Esophagus muscularis mucosa (tissue), 4 donors: ENCODE measurements at regions not wholly inside any gene's neighbourhood (a gene's known extent, or its start where the extent isn't known, plus 50 kb on each side); places are given as distances from the start of the nearest gene placed in this dataset.
"Not testable (repeated sequence)": the region's sequence is repeated elsewhere in the genome, so short reads cannot be mapped to it uniquely, and the experiment has no call there.

Experiments
- DNase-seq: peaks from one replicate; pipeline ENCODE4 v3.0.0-alpha.2; 2017; ENCODE audit errors: extremely low spot score
- H3K27ac ChIP-seq, 4 donors: fragments of 200-600 bp; sonication (generic); replicated peaks in 1 of 4; 1 replicate in 3 of 4; 2 replicates in 1 of 4; pipeline ENCODE4 v1.5.1; 2016 to 2019; ENCODE audit warnings: mild to moderate bottlenecking in 1 of 4
- H3K27me3 ChIP-seq, 4 donors: fragments of 200-600 bp; sonication (generic); one replicate each; pipeline versions ENCODE4 v1.5.1 to v1.6.0; 2016 to 2019
- H3K36me3 ChIP-seq, 4 donors: fragments of 200-600 bp; sonication (generic); one replicate each; pipeline ENCODE4 v1.5.1; 2016 to 2019
- H3K4me1 ChIP-seq, 4 donors: fragments of 200-600 bp; sonication (generic); one replicate each; pipeline ENCODE4 v1.5.1; 2016 to 2019
- H3K4me3 ChIP-seq, 4 donors: fragments of 200-600 bp; sonication (generic); 1 replicate in 2 of 4; 2 replicates in 2 of 4; pipeline ENCODE4 v1.5.1; 2016 to 2019; ENCODE audit warnings: mild to moderate bottlenecking in 4 of 4, moderate library complexity in 1 of 4
- H3K9me3 ChIP-seq, 4 donors: fragments of 200-600 bp; sonication (generic); 1 replicate in 3 of 4; 2 replicates in 1 of 4; pipeline ENCODE4 v1.5.1; 2016 to 2019
- EP300 ChIP-seq: sonication (generic); formaldehyde crosslinking; IDR thresholded peaks from one replicate; pipeline ENCODE4 v1.6.1; 2017; ENCODE audit warnings: antibody characterized with exemption
- POLR2A ChIP-seq: fragments of 450-650 bp; IDR thresholded peaks from one replicate; pipeline ENCODE4 v1.6.1; 2017; ENCODE audit warnings: antibody characterized with exemption, moderate library complexity, mild to moderate bottlenecking, low read depth
- POLR2AphosphoS5 ChIP-seq, 2 donors: sonication (generic); formaldehyde crosslinking; IDR thresholded peaks; one replicate each; pipeline ENCODE4 v1.6.1; 2017; ENCODE audit warnings: antibody characterized with exemption in 2 of 2
- WGBS: methylation state at CpG from one replicate; pipeline ENCODE4 v1.1.5; 2018; 5-methylcytosine and 5-hydroxymethylcytosine counted together
- intact Hi-C: fragments of 100-400 bp; cut with DNase I; formaldehyde crosslinking; loops from one replicate; pipeline ENCODE4 v1.15.1; 2023
- TF ChIP-seq, protein P1 (sequence below), 3 experiments: fragments of 200-600 bp in 2 of 3; fragments of 450-650 bp in 1 of 3; sonication (generic) in 2 of 3; IDR thresholded peaks; one replicate each; pipeline ENCODE4 v1.5.1; 2017 to 2019; ENCODE audit warnings: antibody characterized with exemption in 3 of 3, mild to moderate bottlenecking in 2 of 3, moderate library complexity in 1 of 3

DNA sequence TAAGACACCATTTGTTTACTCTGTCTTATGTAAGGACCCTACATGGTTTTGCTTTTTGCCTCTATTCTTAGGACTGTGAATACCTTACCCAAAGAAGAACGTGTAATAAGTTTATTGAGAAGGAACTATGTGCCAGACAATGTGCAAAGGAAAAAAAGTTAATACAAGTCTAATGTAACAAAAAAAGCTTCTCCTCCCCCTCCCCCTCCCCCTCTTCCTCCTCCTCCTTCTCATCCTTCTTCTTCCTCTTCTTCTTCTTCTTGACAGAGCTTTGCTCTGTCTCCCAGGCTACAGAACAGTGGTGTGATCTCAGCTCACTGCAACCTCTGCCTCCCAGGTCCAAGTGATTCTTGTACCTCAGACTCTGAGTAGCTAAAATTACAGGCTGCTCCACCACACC is 50.9 kb upstream of the MITF start:
- 41% methylated on average over 1 of the region's 1 CpG for WGBS
- Histone ChIP-seq H3K4me1 (peaks cover 0 to 23% (median 13%) of the 10 kb centered on the region in 4 donors), H3K36me3 (no peaks in the 10 kb centered on the region), H3K27ac (no peak overlapping the region), H3K27me3 (no peaks in the 10 kb centered on the region), H3K9me3 (no peaks in the 10 kb centered on the region), H3K4me3 (no peak overlapping the region)
- intact Hi-C loops = loop anchor here (2.0 kb wide), 1 partner anchor 258 kb away; no protein-coding TSS in a partner anchor
- no peak for TF ChIP-seq EP300
- no peak for TF ChIP-seq POLR2AphosphoS5 (IDR thresholded peaks at IDR 0.05)
- TF ChIP-seq POLR2A = no peak
- DNase-seq = no peak

DNA sequence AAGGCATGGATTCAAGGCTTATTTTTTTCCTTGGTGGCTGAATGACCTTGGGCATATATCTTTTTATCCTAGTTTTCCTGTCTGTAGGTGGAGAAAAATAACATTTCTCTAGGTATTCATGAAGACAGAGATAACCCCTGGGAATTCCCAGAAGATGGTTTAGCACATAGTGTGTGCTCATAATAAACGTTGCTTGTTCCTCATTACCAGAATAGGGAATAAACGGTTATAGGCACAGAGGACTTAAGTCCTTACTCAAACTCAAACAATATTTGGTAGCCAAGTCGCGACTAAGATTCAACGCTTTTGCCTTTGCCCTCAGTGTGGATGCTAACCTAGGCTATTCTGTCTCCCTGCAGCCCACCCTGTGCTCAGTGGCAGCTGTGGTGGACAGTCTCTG is 51.6 kb upstream of the MITF start:
- Histone ChIP-seq H3K9me3 (no peaks in the 10 kb centered on the region), H3K36me3 (no peaks in the 10 kb centered on the region), H3K4me1 (peaks cover 0 to 31% (median 20%) of the 10 kb centered on the region in 4 donors), H3K27ac (peak overlapping the region in 1 of 4 donors; percentile 6), H3K27me3 (no peaks in the 10 kb centered on the region), H3K4me3 (no peak overlapping the region)
- DNase-seq = no peak
- TF ChIP-seq POLR2AphosphoS5 (IDR thresholded peaks at IDR 0.05) (no peak), EP300 (no peak), POLR2A (no peak)
- TF ChIP-seq, protein P1, sequence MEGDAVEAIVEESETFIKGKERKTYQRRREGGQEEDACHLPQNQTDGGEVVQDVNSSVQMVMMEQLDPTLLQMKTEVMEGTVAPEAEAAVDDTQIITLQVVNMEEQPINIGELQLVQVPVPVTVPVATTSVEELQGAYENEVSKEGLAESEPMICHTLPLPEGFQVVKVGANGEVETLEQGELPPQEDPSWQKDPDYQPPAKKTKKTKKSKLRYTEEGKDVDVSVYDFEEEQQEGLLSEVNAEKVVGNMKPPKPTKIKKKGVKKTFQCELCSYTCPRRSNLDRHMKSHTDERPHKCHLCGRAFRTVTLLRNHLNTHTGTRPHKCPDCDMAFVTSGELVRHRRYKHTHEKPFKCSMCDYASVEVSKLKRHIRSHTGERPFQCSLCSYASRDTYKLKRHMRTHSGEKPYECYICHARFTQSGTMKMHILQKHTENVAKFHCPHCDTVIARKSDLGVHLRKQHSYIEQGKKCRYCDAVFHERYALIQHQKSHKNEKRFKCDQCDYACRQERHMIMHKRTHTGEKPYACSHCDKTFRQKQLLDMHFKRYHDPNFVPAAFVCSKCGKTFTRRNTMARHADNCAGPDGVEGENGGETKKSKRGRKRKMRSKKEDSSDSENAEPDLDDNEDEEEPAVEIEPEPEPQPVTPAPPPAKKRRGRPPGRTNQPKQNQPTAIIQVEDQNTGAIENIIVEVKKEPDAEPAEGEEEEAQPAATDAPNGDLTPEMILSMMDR (IDR thresholded peaks at IDR 0.05) = no peak
- 96% methylated on average over 5 of the region's 5 CpGs for WGBS
- intact Hi-C loops = loop anchor here (2.0 kb wide), 1 partner anchor 259 kb away; no protein-coding TSS in a partner anchor

DNA sequence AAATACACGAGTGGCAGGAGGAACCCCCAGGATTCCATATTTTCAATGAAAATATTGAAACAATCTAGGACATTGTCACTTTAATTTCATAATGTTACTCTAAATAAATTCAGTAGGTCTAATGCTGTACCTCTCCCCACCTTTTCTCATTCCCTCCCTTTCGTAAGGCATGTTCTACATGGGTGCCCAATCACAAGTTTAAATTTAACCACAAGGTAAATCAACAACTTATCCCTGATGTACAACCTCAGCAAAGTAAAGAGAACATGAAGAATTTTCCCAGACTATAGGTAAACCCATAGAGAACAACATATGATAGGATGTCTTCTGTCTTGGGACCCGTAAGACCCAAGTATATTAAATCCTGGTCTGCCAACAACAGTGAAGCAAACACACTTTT is 53.2 kb upstream of the MITF start:
- Histone ChIP-seq H3K4me1 (peaks cover 0 to 27% (median 19%) of the 10 kb centered on the region in 4 donors), H3K27ac (peak overlapping the region in 1 of 4 donors; percentile 22), H3K9me3 (no peaks in the 10 kb centered on the region), H3K36me3 (no peaks in the 10 kb centered on the region), H3K4me3 (no peak overlapping the region), H3K27me3 (no peaks in the 10 kb centered on the region)
- no peak for TF ChIP-seq EP300
- TF ChIP-seq, protein P1 (IDR thresholded peaks at IDR 0.05) = no peak
- no peak for TF ChIP-seq POLR2A
- TF ChIP-seq POLR2AphosphoS5 (IDR thresholded peaks at IDR 0.05) = no peak
- intact Hi-C loops = no loop called here
- WGBS = 92% methylated on average over 3 of the region's 3 CpGs
- no peak for DNase-seq

DNA sequence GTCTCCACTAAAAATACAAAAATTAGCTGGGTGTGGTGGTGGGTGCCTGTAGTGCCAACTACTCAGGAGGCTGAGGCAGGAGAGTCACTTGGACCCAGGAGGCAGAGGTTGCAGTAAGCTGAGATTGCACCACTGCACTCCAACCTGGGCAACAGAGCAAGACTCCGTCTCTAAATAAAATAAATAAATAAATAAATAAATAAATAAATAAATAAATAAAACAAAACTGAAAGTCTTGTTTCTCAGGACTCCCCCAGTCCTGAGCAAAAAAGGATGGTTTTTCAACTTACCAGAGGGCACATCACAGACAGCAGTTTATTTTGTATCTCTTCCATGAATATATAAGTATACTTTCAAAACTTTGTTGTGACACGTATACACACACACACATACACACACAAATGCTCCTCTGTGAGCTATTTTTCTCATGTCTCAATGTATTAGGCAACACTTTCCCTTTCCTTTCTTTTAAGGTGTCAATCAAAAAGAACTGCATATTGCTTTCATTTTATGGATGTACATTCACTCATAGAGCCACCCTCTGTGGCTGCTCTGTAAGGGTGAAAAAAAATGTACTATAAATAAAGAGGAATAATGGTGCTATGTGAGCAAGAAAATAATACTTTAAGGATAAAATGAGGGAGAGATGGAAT is 54.8 kb upstream of the MITF start:
- intact Hi-C loops = no loop called here

DNA sequence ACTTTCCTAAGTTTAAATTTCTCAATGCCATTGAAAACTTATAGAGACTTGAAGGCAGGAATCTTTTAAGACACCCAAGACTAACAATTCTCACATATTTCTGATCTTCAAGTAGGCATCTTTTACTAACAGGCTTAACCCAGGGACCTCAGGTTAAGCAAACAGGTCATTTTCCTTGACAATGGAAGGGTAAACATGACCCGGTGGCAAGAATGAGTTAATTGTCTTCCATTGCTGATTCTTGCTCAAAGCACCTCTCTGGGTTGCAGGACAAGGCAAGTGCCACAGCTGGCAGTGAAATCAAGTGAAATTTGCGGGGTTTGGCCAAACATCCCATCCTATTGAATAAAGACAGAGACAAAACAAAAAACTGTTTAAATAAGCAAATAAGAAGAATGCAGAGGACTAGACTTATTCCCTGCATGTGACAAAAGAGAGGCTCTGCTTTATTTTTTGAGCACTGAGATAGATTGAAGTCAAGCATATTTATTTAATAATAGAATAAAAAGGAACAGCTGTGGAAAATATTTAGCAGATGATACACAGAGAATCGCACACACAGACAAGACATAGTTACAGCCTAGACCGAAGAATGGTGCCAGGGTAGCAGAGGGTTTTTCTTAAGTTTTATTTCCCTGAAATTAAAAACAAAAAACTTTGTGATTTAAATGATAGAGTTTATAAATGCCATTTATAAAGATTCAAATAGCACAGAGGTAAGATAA is 56.0 kb upstream of the MITF start:
- 22% methylated on average over 4 of the region's 4 CpGs for WGBS
- intact Hi-C loops = no loop called here

More for the DNA sequence above, 54.8 kb upstream of the MITF start:
- Histone ChIP-seq H3K4me1 (peaks cover 0 to 23% (median 15%) of the 10 kb centered on the region in 4 donors), H3K4me3 (no peak overlapping the region), H3K9me3 (no peaks in the 10 kb centered on the region), H3K27me3 (no peaks in the 10 kb centered on the region), H3K36me3 (no peaks in the 10 kb centered on the region), H3K27ac (no peak overlapping the region)
- no peak for DNase-seq
- TF ChIP-seq EP300 (no peak), POLR2A (no peak), POLR2AphosphoS5 (IDR thresholded peaks at IDR 0.05) (no peak)
- TF ChIP-seq, protein P1 (IDR thresholded peaks at IDR 0.05) = no peak
- WGBS = 93% methylated on average over 2 of the region's 2 CpGs

DNA sequence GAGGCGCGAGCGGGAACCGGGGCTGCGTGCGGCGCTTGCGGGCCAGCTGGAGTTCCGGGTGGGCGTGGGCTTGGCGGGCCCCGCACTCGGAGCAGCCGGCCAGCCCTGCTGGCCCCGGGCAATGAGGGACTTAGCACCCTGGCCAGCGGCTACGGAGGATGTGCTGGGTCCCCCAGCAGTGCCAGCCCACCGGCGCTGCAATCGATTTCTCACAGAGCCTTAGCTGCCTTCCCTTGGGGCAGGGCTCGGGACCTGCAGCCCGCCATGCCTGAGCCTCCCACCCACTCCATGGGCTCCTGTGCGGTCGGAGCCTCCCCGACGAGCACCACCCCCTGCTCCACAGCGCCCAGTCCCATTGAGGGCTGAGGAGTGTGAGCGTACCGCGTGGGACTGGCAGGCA is 61.8 kb upstream of the MITF start:
- H3K9me3 ChIP-seq, intact Hi-C loops, H3K27me3 ChIP-seq, H3K4me3 ChIP-seq, H3K27ac ChIP-seq, H3K36me3 ChIP-seq, DNase-seq: not testable (repeated sequence)
- H3K4me1 ChIP-seq = peaks cover 9 to 16% (median 12%) of the 10 kb centered on the region in 4 donors
- WGBS = 96% methylated on average over 7 of the region's 30 CpGs

More for the DNA sequence above, 56.0 kb upstream of the MITF start:
- peak overlapping the region in 1 of 4 donors; percentile 4 for H3K27ac ChIP-seq
- TF ChIP-seq EP300 = no peak
- TF ChIP-seq POLR2A = no peak
- TF ChIP-seq, protein P1 (IDR thresholded peaks at IDR 0.05) = no peak
- no peak for TF ChIP-seq POLR2AphosphoS5 (IDR thresholded peaks at IDR 0.05)
- no peak for DNase-seq
- no peak overlapping the region for H3K4me3 ChIP-seq
- H3K36me3 ChIP-seq = no peaks in the 10 kb centered on the region
- H3K27me3 ChIP-seq = no peaks in the 10 kb centered on the region
- H3K4me1 ChIP-seq = peaks cover 0 to 23% (median 15%) of the 10 kb centered on the region in 4 donors
- H3K9me3 ChIP-seq = no peaks in the 10 kb centered on the region
